KMS-11 (cell line): ENCODE measurements at regions not wholly inside any gene's neighbourhood (a gene's known extent, or its start where the extent isn't known, plus 50 kb on each side); places are given as distances from the start of the nearest gene placed in this dataset.

Experiments used
- H2AFZ ChIP-seq: fragments of 200-600 bp; sonication (generic); 2 replicates; pipeline ENCODE4 v1.6.1; 2016; ENCODE audit warnings: antibody characterized with exemption, mixed run types, low read depth
- H3K27ac ChIP-seq: fragments of 200-600 bp; sonication (generic); 2 replicates; pipeline ENCODE4 v1.6.1; 2016; ENCODE audit warnings: mild to moderate bottlenecking, mixed run types
- H3K27me3 ChIP-seq: fragments of 200-600 bp; sonication (generic); 2 replicates; pipeline ENCODE4 v1.6.1; 2017; ENCODE audit warnings: mild to moderate bottlenecking, low read depth, mixed run types, moderate library complexity; ENCODE audit not compliant: insufficient read depth
- H3K36me3 ChIP-seq: fragments of 200-600 bp; sonication (generic); 2 replicates; pipeline ENCODE4 v1.6.1; 2017; ENCODE audit warnings: mild to moderate bottlenecking, mixed run types; ENCODE audit not compliant: insufficient read depth
- H3K4me1 ChIP-seq: fragments of 200-600 bp; sonication (generic); 2 replicates; pipeline ENCODE4 v1.6.1; 2016; ENCODE audit warnings: mild to moderate bottlenecking, low read depth, mixed run types; ENCODE audit not compliant: poor library complexity, severe bottlenecking
- H3K4me2 ChIP-seq: fragments of 200-600 bp; sonication (generic); 2 replicates; pipeline ENCODE4 v1.7.0; 2016; ENCODE audit warnings: mild to moderate bottlenecking, mixed run types
- H3K4me3 ChIP-seq: fragments of 200-600 bp; sonication (generic); IDR thresholded peaks from 2 replicates; pipeline ENCODE4 v1.6.1; 2017; ENCODE audit warnings: low read depth, low read length, mixed read lengths; ENCODE audit not compliant: insufficient read depth
- H3K79me2 ChIP-seq: fragments of 200-600 bp; sonication (generic); 2 replicates; pipeline ENCODE4 v1.6.1; 2016; ENCODE audit warnings: low read depth, mixed run types; ENCODE audit not compliant: insufficient read depth
- H3K9ac ChIP-seq: fragments of 200-600 bp; sonication (generic); 2 replicates; pipeline ENCODE4 v1.6.1; 2016; ENCODE audit warnings: mild to moderate bottlenecking, mixed run types
- H4K20me1 ChIP-seq: fragments of 200-600 bp; sonication (generic); 2 replicates; pipeline ENCODE4 v1.6.1; 2016; ENCODE audit warnings: mild to moderate bottlenecking, mixed run types; ENCODE audit not compliant: insufficient read depth
- CTCF ChIP-seq: fragments of 200-600 bp; sonication (generic); conservative IDR thresholded peaks from 2 replicates; pipeline ENCODE4 v1.6.1; 2017; ENCODE audit warnings: low read depth, mild to moderate bottlenecking, antibody characterized with exemption, low read length, moderate library complexity, mixed read lengths

GRCh38 chr21:35328856-35329455 lies 279.9 kb upstream of the RUNX1 start:
- no peak overlapping the region for H2AFZ ChIP-seq
- H3K9ac ChIP-seq = no peak overlapping the region
- TF ChIP-seq CTCF = no peak
- no peak overlapping the region for H3K4me3 ChIP-seq
- no peaks in the 10 kb centered on the region for H3K4me1 ChIP-seq
- H3K79me2 ChIP-seq = no peaks in the 10 kb centered on the region
- H3K27ac ChIP-seq = no peak overlapping the region
- no peaks in the 10 kb centered on the region for H4K20me1 ChIP-seq
- no peaks in the 10 kb centered on the region for H3K27me3 ChIP-seq
- no peaks in the 10 kb centered on the region for H3K36me3 ChIP-seq
- H3K4me2 ChIP-seq = no peak overlapping the region

GRCh38 chr21:35326677-35327076 lies 277.6 kb upstream of the RUNX1 start:
- Histone ChIP-seq H3K4me3 (no peak overlapping the region), H2AFZ (no peak overlapping the region), H3K4me2 (no peak overlapping the region), H3K79me2 (no peaks in the 10 kb centered on the region), H3K27me3 (no peaks in the 10 kb centered on the region), H3K36me3 (no peaks in the 10 kb centered on the region), H4K20me1 (no peaks in the 10 kb centered on the region), H3K9ac (no peak overlapping the region), H3K27ac (no peak overlapping the region), H3K4me1 (no peaks in the 10 kb centered on the region)
- TF ChIP-seq CTCF = no peak

GRCh38 chr21:35325953-35326352 lies 276.9 kb upstream of the RUNX1 start:
- Histone ChIP-seq H3K9ac (no peak overlapping the region), H3K27me3 (no peaks in the 10 kb centered on the region), H2AFZ (no peak overlapping the region), H3K4me1 (no peaks in the 10 kb centered on the region), H3K79me2 (no peaks in the 10 kb centered on the region), H3K36me3 (no peaks in the 10 kb centered on the region), H3K27ac (no peak overlapping the region), H3K4me3 (no peak overlapping the region), H3K4me2 (no peak overlapping the region), H4K20me1 (no peaks in the 10 kb centered on the region)
- TF ChIP-seq CTCF = no peak

- Histone ChIP-seq H2AFZ (no peak overlapping the region), H3K4me2 (no peak overlapping the region), H3K4me1 (no peaks in the 10 kb centered on the region), H3K9ac (no peak overlapping the region), H3K79me2 (no peaks in the 10 kb centered on the region), H3K27ac (no peak overlapping the region), H4K20me1 (no peaks in the 10 kb centered on the region), H3K27me3 (no peaks in the 10 kb centered on the region), H3K36me3 (no peaks in the 10 kb centered on the region), H3K4me3 (no peak overlapping the region)
- no peak for TF ChIP-seq CTCF
Measured at GRCh38 chr21:35324372-35325220, 275.5 kb upstream of the RUNX1 start.
